GM04504 (cell line): ENCODE measurements at regions not wholly inside any gene's neighbourhood (a gene's known extent, or its start where the extent isn't known, plus 50 kb on each side); places are given as distances from the start of the nearest gene placed in this dataset.
A peak's percentile ranks its signal among the peaks of the same experiment; 100 is the strongest.
"Not testable (repeated sequence)": the region's sequence is repeated elsewhere in the genome, so short reads cannot be mapped to it uniquely, and the experiment has no call there.

Experiments
- DNase-seq: peaks from one replicate; pipeline ENCODE4 v3.0.0-alpha.2; 2012; ENCODE audit warnings: low read depth

DNA sequence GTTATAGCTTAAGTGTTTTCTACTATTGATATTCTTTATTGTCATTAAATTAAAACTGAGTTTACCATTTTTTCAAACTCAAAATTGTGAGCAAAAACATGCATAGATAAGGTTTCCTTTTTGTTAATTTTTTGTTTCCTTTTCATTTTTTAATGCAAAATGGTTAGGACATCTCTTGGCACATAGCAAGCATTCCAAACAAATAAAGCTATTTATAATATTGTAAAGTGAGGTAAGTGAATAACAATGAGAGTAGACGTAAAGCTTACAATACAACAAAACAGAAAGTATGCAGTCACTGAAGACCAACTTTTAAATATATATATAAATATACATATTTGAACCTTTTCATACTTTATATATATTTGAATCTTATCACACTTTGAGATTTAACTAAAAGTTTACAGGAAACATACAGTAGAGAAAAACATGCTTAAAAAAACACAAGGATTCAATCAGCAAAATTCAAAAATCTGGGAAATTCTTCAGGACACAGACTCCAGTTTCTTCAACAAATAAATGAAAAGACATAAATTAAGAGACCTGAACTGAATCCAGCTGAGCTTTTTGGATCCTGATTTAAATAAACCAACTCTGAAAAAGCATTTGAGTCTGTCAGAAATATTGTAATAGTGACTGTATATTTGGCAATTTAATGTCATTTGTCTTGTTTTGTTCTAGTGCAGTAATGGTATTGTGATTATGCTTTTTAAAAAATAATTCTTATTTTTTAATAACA is 67.5 kb upstream of the SAMSN1 start:
- DNase-seq: no peak

DNA sequence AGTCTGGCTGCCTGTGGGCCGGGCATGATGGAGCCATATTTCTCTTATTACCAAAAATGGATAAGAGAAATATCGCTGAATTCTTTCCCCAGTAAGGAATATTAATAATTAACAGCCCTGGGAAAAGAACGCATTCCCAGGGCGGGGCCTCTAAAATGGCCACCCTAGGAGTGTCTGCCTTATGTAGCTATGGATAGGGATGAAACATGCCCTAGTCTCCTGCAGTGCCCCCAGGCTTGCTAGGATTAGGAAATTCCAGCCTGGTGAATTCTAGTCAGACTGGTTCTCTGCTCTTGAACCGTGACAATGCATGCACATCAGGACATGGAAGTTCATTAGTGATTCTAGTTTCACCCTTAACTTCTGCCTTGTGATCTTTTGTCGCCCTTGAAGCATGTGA is 64.0 kb upstream of the SAMSN1 start:
- DNase-seq: not testable (repeated sequence)

DNA sequence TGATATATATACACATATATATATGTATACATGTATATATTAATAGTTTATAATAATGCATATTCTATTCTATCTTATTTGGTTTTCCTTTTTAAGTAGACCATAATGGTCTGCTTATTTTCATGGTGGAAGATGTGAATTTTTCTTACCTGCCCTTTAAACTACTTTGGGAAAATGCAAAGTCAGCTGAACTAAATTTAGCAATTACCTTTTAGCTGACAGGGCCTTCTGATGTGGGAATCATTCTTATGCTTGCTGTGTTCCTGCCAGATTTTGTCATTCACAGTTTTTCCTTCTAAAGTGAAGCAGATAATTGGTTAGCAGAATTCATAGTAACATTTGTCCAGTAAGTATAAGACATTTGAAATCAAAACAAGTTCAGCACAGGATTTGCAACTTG is 63.2 kb upstream of the SAMSN1 start:
- no peak for DNase-seq

DNA sequence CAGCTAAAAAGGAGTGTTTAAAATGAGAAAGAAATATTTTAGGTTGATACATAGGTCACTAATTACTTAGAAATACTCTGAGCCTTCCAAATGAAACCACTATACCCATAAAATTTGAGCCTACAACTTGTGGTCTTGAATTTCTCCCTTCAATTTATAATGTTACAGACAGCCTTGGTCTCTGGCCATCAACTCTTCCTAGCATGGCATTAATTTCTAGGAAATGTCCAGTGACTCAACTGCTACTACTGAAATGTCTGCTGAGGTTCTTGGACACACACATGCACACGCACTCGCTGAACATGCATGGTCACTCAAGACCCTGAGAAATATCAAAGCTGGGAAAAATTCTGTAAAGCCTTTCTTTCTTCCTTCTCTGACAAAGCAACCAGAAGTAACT is 61.1 kb upstream of the SAMSN1 start:
- DNase-seq: no peak

DNA sequence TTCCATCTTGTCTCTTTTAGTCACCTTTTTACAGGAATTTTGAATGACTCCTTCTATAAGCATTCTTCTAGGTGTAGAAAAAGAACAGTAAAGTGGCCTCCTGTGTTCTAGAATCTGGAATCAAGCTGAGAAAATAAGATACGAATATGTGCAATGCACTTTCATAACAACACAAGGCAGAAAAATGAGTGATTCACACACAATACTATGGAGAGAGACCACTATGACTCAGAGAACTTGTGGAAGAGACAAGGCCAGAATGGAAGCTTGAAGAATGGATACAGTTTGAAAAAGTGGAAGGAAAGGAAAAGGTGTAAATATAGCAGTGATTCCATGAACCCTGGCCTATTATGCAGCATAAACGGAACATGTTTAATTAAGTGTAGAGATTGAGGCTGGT is 57.1 kb upstream of the SAMSN1 start:
- DNase-seq: peak; percentile 4

DNA sequence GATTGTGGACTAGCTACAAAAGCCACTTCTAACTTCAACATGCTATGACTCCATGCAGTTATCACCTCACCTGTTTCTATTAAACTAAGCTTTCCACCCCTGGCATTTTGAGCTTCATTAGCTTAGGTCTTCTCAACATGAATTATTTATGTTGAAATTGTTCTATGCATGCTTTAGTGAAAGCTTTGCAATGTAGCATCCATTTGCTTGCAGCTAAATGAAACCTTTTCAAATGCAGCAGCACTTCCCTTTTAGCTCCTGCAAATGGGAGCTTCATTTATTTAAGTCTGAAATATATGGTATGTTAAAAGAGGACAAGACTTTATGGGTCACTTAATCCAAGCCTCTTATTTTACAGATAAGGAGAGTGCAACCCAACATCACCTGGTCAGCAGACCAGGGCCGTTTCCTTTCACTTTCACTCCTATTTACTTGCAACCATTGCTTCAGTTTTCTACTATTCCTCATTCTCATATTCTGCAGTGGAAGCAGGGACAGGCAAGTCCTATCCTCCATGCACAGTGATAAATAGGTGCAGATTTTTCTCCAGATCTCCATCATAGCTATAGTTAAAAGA is 56.4 kb upstream of the SAMSN1 start:
- DNase-seq: no peak

DNA sequence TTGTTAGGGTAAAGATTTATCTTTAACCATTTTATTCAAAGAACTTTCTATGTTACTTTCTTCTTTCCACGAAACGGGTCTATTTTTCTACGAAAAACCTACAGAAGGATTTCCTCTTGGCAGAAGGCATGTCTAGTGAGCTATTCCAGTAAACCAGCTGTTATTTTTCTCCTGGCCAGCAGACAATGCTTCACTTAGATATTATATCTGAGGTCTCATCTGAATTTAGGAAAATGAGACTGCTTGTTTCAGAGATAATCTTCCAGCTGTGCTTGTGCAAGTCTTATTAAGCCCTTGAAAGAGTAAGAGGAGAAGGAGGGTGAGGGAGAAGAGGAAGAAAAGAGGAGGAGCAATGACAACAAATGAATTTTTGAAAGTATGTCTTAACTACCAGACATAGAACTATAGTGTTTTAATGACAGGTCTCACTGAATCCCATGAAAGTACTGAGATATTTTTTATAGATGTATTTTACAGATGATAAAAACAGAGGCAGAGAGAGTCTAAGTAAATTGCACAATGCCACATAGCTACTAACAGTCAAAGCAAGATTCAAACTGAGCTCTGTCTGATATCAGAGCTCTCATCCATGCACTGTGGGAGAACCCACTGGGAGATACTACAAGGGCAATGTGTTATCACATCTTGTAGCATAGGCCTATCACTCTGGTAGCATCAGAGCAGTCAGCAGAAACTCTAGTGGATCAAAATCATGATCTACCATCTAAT is 54.6 kb upstream of the SAMSN1 start:
- no peak for DNase-seq

DNA sequence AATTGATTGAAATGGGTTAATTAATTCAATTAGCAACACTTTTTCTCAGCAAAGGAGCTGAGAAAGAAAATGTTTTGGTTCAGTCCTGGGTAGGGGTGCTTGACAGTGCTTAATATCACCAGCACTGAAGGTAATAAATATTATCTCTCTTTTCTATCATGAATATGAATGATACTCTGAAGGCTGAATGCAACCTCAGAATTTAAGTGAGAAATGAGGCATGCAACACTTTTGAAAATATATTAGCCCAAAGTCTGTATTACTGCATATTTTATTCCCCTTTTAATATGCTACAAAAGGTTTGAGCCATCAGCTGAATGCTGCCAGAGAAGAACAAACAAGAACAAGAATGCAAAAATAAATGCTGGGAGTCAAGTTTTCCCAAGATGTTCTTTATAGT is 52.0 kb upstream of the SAMSN1 start:
- DNase-seq: no peak
